ENCODE measurements at regions not wholly inside any gene's neighbourhood (a gene's known extent, or its start where the extent isn't known, plus 50 kb on each side); places are given as distances from the start of the nearest gene placed in this dataset.
A peak's percentile ranks its signal among the peaks of the same experiment; 100 is the strongest.
"Not testable (repeated sequence)": the region's sequence is repeated elsewhere in the genome, so short reads cannot be mapped to it uniquely, and the experiment has no call there.

DNA sequence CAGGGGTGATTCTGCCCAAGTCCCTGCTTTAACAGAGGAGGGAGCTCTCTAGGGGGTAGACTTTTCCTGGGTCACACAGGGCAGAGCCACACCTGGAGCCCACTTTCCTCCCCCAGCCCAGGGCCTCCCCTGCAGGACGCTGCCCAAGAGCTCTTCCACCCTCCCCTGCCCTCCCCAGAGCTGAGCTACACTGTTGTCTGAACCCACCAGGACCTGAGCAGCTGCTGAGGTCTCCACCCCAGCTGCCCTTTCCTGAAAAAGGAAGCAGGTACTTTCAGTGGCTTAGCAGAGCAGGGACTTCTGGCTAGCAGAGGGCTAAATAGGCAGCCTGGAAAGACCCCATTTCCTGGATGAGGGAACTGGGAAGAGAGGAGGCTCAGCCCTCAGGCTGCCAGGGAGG, 169.3 kb upstream of the ETV3 start:
- POLR2A ChIA-PET = no interaction called here
- CTCF ChIA-PET = interaction anchor here (0.8 to 1.5 kb wide), 4 partner anchors 19 to 181 kb away, joined by 3 to 4 read pairs (median 4); no protein-coding TSS in a partner anchor
- DNase-seq (ENCODE audit: extremely low spot score) = peak; percentile 51
- TF ChIP-seq CTCF (IDR thresholded peaks at IDR 0.05; ENCODE audit: control extremely low read depth, extremely low read depth, low read depth, missing control alignments) = no peak

DNA sequence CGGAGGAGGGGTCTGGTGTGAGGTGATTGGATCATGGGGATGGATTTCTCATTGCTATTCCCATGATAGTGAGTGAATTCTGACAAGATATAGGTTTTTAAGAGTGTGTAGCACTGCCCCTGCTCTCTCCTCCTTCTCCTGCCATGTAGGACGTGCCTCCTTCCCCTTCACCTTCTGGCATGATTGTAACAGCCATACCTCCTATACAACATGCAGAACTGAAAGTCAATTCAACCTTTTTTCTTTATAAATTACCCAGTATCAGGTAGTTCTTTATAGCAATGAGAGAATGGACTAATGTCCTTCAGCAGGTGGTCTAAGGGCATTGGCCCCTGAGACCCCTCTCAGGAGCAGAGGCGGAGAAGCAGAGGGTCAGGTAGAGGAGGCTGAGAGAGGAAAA, 168.7 kb upstream of the ETV3 start:
- ChIA-PET CTCF (interaction anchor here (1.0 to 1.5 kb wide), 3 partner anchors 19 to 182 kb away, joined by 3 to 4 read pairs (median 4); no protein-coding TSS in a partner anchor), POLR2A (no interaction called here)
- DNase-seq (ENCODE audit: extremely low spot score) = no peak
- TF ChIP-seq CTCF (IDR thresholded peaks at IDR 0.05; ENCODE audit: control extremely low read depth, extremely low read depth, low read depth, missing control alignments) = no peak

DNA sequence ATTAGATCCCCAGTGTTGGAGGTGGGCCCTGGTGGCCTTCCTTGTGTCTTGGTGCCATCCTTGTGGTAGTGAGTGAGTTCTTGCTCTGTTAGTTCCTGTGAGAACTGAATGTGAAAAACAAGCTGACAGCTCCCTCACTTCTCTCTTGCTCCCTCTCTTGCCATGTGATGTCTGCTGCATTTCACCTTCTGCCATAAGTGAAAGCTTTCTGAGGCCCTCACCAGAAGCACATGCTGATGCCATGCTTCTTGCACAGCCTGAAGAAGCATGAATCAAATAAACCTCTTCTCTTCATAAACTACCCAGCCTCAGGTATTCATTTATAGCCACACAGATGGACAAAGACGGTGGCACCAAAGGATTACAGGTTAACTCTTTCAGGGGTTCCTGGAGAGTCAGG, 166.1 kb upstream of the ETV3 start:
- DNase-seq (ENCODE audit: extremely low spot score) = no peak
- CTCF ChIA-PET = no interaction called here
- no peak for TF ChIP-seq CTCF (IDR thresholded peaks at IDR 0.05; ENCODE audit: control extremely low read depth, extremely low read depth, low read depth, missing control alignments)
- POLR2A ChIA-PET = no interaction called here

DNA sequence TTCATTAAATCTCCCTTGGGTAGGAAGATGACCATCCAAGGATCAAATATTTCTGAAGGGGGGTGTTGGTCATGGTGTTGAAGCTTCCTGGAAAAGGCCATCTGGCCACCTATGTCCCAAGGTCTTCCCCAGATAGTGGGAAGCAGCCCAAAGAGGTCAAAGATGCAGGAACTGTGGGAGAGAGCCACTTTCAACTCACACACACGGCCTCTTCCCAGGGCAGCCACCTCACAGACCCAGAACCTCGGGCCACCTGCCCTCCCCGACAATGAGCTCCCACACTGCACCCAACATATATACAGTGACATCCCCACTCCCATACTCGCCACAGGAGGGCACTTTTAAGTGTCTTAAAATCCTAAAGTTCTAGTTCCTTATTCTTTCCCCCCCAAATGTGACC, 164.5 kb upstream of the ETV3 start:
- ChIA-PET POLR2A (no interaction called here), CTCF (interaction anchor here (1.3 kb wide), 1 partner anchor 9 kb away, joined by 3 read pairs; no protein-coding TSS in a partner anchor)
- no peak for DNase-seq (ENCODE audit: extremely low spot score)
- no peak for TF ChIP-seq CTCF (IDR thresholded peaks at IDR 0.05; ENCODE audit: control extremely low read depth, extremely low read depth, low read depth, missing control alignments)

DNA sequence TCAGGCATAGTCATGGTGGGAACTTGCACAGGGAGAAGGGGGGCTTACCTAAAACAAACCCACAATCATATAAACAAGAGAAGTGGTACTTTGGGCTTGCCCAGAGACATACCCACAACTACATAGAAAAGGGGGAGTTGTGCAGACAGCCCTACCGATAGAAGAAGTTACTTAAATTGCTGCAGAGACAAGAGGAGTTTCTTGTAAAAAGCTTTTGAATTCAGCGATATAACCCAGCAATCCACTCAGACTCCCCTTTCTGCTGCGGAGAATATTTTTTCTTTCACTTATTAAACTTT, 164.0 kb upstream of the ETV3 start:
- POLR2A ChIA-PET = no interaction called here
- CTCF ChIA-PET = interaction anchor here (1.3 kb wide), 1 partner anchor 10 kb away, joined by 3 read pairs; no protein-coding TSS in a partner anchor
- no peak for TF ChIP-seq CTCF (IDR thresholded peaks at IDR 0.05; ENCODE audit: control extremely low read depth, extremely low read depth, low read depth, missing control alignments)
- no peak for DNase-seq (ENCODE audit: extremely low spot score)

- no peak for TF ChIP-seq CTCF (IDR thresholded peaks at IDR 0.05; ENCODE audit: control extremely low read depth, extremely low read depth, low read depth, missing control alignments)
- no peak for DNase-seq (ENCODE audit: extremely low spot score)
- ChIA-PET POLR2A (no interaction called here), CTCF (no interaction called here)
Measured at GRCh38 chr1:157301477-157302198, 163.4 kb upstream of the ETV3 start.

- CTCF ChIA-PET; POLR2A ChIA-PET; DNase-seq (ENCODE audit: extremely low spot score): not testable (repeated sequence)
Measured at GRCh38 chr1:157294387-157295145, 156.4 kb upstream of the ETV3 start.

All from GM10248 (cell line).